ENCODE measurements at regions not wholly inside any gene's neighbourhood (a gene's known extent, or its start where the extent isn't known, plus 50 kb on each side); places are given as distances from the start of the nearest gene placed in this dataset.

GRCh38 chr20:40600441-40601219 lies 88.4 kb downstream of the MAFB start:
- TF ChIP-seq CTCF (IDR thresholded peaks at IDR 0.05; ENCODE audit: poor library complexity) (no peak), EZH2phosphoT487 (IDR thresholded peaks at IDR 0.05; ENCODE audit: low read depth, severe bottlenecking, unreplicated experiment) (no peak)
